Osteoblast (primary cell): ENCODE measurements at regions not wholly inside any gene's neighbourhood (a gene's known extent, or its start where the extent isn't known, plus 50 kb on each side); places are given as distances from the start of the nearest gene placed in this dataset.

Source experiments
- DNase-seq: peaks from one replicate; pipeline ENCODE4 v3.0.0; 2011; ENCODE audit warnings: low spot score, mixed read lengths; ENCODE audit not compliant: insufficient read length; ENCODE audit errors: missing footprints
- H2AFZ ChIP-seq: 2 replicates; pipeline ENCODE4 v1.6.0; 2011; ENCODE audit warnings: mild to moderate bottlenecking, low read length
- H3K27ac ChIP-seq: 2 replicates; pipeline ENCODE4 v1.5.1; 2011; ENCODE audit warnings: mild to moderate bottlenecking, low read depth, low read length, moderate library complexity
- H3K27me3 ChIP-seq: 2 replicates; pipeline ENCODE4 v1.6.0; 2012; ENCODE audit warnings: mild to moderate bottlenecking, control low read depth, inconsistent platforms, low read length, moderate library complexity; ENCODE audit not compliant: insufficient read depth
- H3K36me3 ChIP-seq: 2 replicates; pipeline ENCODE4 v1.5.1; 2011; ENCODE audit warnings: mild to moderate bottlenecking, low read length, control low read depth, moderate library complexity; ENCODE audit not compliant: insufficient read depth
- H3K4me1 ChIP-seq: 2 replicates; pipeline ENCODE4 v1.5.1; 2011; ENCODE audit warnings: mild to moderate bottlenecking, low read length, control low read depth, moderate library complexity; ENCODE audit not compliant: insufficient read depth
- H3K4me2 ChIP-seq: 2 replicates; pipeline ENCODE4 v1.6.0; 2011; ENCODE audit warnings: mild to moderate bottlenecking, low read length; ENCODE audit not compliant: insufficient read depth
- H3K4me3 ChIP-seq: fragments of 200-600 bp; sonication (generic); 3 replicates; pipeline ENCODE4 v1.5.1; 2012; ENCODE audit warnings: mild to moderate bottlenecking, low read length, inconsistent platforms; ENCODE audit not compliant: insufficient read depth
- H3K79me2 ChIP-seq: 2 replicates; pipeline ENCODE4 v1.6.0; 2012; ENCODE audit warnings: mild to moderate bottlenecking, low read length, control low read depth, inconsistent platforms; ENCODE audit not compliant: insufficient read depth
- H3K9me3 ChIP-seq: 2 replicates; pipeline ENCODE4 v1.5.1; 2011; ENCODE audit warnings: low read depth, low read length, control low read depth
- H4K20me1 ChIP-seq: 2 replicates; pipeline ENCODE4 v1.6.0; 2012; ENCODE audit warnings: mild to moderate bottlenecking, low read length, control low read depth; ENCODE audit not compliant: insufficient read depth
- CTCF ChIP-seq: IDR thresholded peaks from 2 replicates; pipeline ENCODE4 v1.5.1; 2011; ENCODE audit warnings: mild to moderate bottlenecking, low read depth, low read length, moderate library complexity; ENCODE audit errors: extremely low read depth

- DNase-seq, result no peak
- H3K9me3 ChIP-seq, result no peaks in the 10 kb centered on the region
- no peaks in the 10 kb centered on the region for H3K79me2 ChIP-seq
- H3K4me3 ChIP-seq, result no peak overlapping the region
- H2AFZ ChIP-seq, result no peak overlapping the region
- H3K27ac ChIP-seq, result no peak overlapping the region
- H3K36me3 ChIP-seq, result no peaks in the 10 kb centered on the region
- no peaks in the 10 kb centered on the region for H3K4me1 ChIP-seq
- no peaks in the 10 kb centered on the region for H3K27me3 ChIP-seq
- no peak for TF ChIP-seq CTCF
- no peaks in the 10 kb centered on the region for H4K20me1 ChIP-seq
- H3K4me2 ChIP-seq, result no peak overlapping the region
Observed at GRCh38 chr18:47577520-47577919, 326.1 kb upstream of the SKOR2 start.

- H3K36me3 ChIP-seq, result no peaks in the 10 kb centered on the region
- no peak overlapping the region for H3K4me2 ChIP-seq
- H3K27ac ChIP-seq, result no peak overlapping the region
- TF ChIP-seq CTCF, result no peak
- no peaks in the 10 kb centered on the region for H3K4me1 ChIP-seq
- H3K9me3 ChIP-seq, result no peaks in the 10 kb centered on the region
- no peak for DNase-seq
- no peaks in the 10 kb centered on the region for H3K79me2 ChIP-seq
- H2AFZ ChIP-seq, result no peak overlapping the region
- H3K27me3 ChIP-seq, result no peaks in the 10 kb centered on the region
- H3K4me3 ChIP-seq, result no peak overlapping the region
- H4K20me1 ChIP-seq, result no peaks in the 10 kb centered on the region
Observed at GRCh38 chr18:47574966-47575365, 323.5 kb upstream of the SKOR2 start.

- Histone ChIP-seq H3K4me1 (no peaks in the 10 kb centered on the region), H3K79me2 (no peaks in the 10 kb centered on the region), H3K36me3 (no peaks in the 10 kb centered on the region), H3K9me3 (no peaks in the 10 kb centered on the region), H3K4me3 (no peak overlapping the region), H4K20me1 (no peaks in the 10 kb centered on the region), H3K4me2 (no peak overlapping the region), H3K27ac (no peak overlapping the region), H3K27me3 (no peaks in the 10 kb centered on the region), H2AFZ (no peak overlapping the region)
- TF ChIP-seq CTCF, result no peak
- no peak for DNase-seq
Observed at GRCh38 chr18:47571957-47572356, 320.5 kb upstream of the SKOR2 start.

GRCh38 chr18:47566809-47567208 is 315.3 kb upstream of the SKOR2 start:
- Histone ChIP-seq H3K4me3 (no peak overlapping the region), H3K36me3 (no peaks in the 10 kb centered on the region), H4K20me1 (no peaks in the 10 kb centered on the region), H3K27ac (no peak overlapping the region), H3K4me2 (no peak overlapping the region), H3K79me2 (no peaks in the 10 kb centered on the region), H2AFZ (no peak overlapping the region), H3K4me1 (no peaks in the 10 kb centered on the region), H3K9me3 (no peaks in the 10 kb centered on the region), H3K27me3 (no peaks in the 10 kb centered on the region)
- DNase-seq, result no peak
- TF ChIP-seq CTCF, result no peak
